ENCODE measurements at regions not wholly inside any gene's neighbourhood (a gene's known extent, or its start where the extent isn't known, plus 50 kb on each side); places are given as distances from the start of the nearest gene placed in this dataset.

DNA sequence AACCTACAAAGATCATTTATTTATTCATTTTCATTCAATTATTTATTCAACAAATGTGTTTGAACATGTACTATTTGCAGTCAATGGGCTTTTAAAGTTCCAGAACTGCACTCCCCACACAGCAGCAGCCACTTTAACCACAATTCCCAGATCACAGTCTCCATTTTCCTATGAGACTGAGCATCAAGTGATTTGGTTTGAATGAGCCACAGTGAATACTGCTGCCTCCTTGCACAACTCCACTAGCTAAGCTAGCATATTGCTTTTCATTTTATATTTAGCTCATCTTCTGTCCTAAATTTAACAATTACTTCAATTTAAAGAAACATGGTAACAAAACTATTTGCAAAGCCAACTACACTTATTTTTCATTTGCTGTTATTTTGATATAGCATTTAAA, 353.4 kb upstream of the VRK2 start:
- no peak overlapping the region for H3K27ac Mint-ChIP-seq
- H3K79me2 ChIP-seq (ENCODE audit: low read depth): no peaks in the 10 kb centered on the region
- H3K4me1 Mint-ChIP-seq: peaks cover 3% of the 10 kb centered on the region
- no peak overlapping the region for H3K4me2 ChIP-seq
- H3K27me3 Mint-ChIP-seq (ENCODE audit: insufficient read depth, low read depth): no peaks in the 10 kb centered on the region
- peaks cover 18% of the 10 kb centered on the region for H3K9me3 Mint-ChIP-seq
- no peaks in the 10 kb centered on the region for H3K9me3 ChIP-seq (ENCODE audit: low read depth)
- H3K27me3 ChIP-seq: no peaks in the 10 kb centered on the region
- peak overlapping the region; percentile 47 for H2AFZ ChIP-seq (replicated peaks)
- no peaks in the 10 kb centered on the region for H3F3A ChIP-seq (ENCODE audit: low read depth)
- no peak overlapping the region for H3K4me3 ChIP-seq
- H3K36me3 ChIP-seq: no peaks in the 10 kb centered on the region
- no peaks in the 10 kb centered on the region for H4K20me1 ChIP-seq (ENCODE audit: low read depth)
- no peak overlapping the region for H3K4me3 Mint-ChIP-seq
- TF ChIP-seq EZH2phosphoT487 (IDR thresholded peaks at IDR 0.05) (no peak), EZH2 (IDR thresholded peaks at IDR 0.05) (no peak)
- TF ChIP-seq, protein P1, sequence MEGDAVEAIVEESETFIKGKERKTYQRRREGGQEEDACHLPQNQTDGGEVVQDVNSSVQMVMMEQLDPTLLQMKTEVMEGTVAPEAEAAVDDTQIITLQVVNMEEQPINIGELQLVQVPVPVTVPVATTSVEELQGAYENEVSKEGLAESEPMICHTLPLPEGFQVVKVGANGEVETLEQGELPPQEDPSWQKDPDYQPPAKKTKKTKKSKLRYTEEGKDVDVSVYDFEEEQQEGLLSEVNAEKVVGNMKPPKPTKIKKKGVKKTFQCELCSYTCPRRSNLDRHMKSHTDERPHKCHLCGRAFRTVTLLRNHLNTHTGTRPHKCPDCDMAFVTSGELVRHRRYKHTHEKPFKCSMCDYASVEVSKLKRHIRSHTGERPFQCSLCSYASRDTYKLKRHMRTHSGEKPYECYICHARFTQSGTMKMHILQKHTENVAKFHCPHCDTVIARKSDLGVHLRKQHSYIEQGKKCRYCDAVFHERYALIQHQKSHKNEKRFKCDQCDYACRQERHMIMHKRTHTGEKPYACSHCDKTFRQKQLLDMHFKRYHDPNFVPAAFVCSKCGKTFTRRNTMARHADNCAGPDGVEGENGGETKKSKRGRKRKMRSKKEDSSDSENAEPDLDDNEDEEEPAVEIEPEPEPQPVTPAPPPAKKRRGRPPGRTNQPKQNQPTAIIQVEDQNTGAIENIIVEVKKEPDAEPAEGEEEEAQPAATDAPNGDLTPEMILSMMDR (IDR thresholded peaks at IDR 0.05): no peak
- no peak overlapping the region for H3K9ac ChIP-seq
- H3K27ac ChIP-seq: no peak overlapping the region
- no peaks in the 10 kb centered on the region for H3K4me1 ChIP-seq
- no peaks in the 10 kb centered on the region for H3K36me3 Mint-ChIP-seq
- no peak for DNase-seq (ENCODE audit: low spot score)

DNA sequence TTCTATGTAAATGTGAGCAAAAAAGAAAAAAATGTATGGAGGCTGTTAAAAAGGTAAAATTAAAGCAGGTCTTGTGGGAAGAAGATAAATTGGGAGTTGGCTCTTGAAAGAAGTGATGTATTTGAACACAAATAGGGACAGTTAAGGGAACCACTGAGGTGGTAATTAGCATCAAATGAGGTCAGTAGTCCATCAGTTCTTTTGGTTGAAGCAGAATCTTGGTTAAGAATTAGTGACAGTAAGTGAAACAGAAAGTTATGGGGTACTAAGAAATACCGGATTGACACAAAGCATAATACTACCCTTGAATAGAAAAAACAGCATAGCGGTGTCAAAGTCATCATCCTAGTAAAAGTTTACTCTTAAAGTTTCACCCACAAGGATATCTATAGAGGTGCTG, 352.6 kb upstream of the VRK2 start:
- no peak overlapping the region for H2AFZ ChIP-seq (replicated peaks)
- no peak overlapping the region for H3K27ac ChIP-seq
- no peak overlapping the region for H3K4me2 ChIP-seq
- H3K79me2 ChIP-seq (ENCODE audit: low read depth): no peaks in the 10 kb centered on the region
- no peak overlapping the region for H3K27ac Mint-ChIP-seq
- H3K27me3 ChIP-seq: no peaks in the 10 kb centered on the region
- peaks cover 1% of the 10 kb centered on the region for H3K4me1 ChIP-seq
- no peak overlapping the region for H3K4me3 Mint-ChIP-seq
- no peaks in the 10 kb centered on the region for H3K9me3 ChIP-seq (ENCODE audit: low read depth)
- H3K4me1 Mint-ChIP-seq: peaks cover 3% of the 10 kb centered on the region
- H4K20me1 ChIP-seq (ENCODE audit: low read depth): no peaks in the 10 kb centered on the region
- no peak overlapping the region for H3K4me3 ChIP-seq
- no peaks in the 10 kb centered on the region for H3F3A ChIP-seq (ENCODE audit: low read depth)
- no peaks in the 10 kb centered on the region for H3K36me3 Mint-ChIP-seq
- H3K36me3 ChIP-seq: no peaks in the 10 kb centered on the region
- peaks cover 18% of the 10 kb centered on the region for H3K9me3 Mint-ChIP-seq
- no peaks in the 10 kb centered on the region for H3K27me3 Mint-ChIP-seq (ENCODE audit: insufficient read depth, low read depth)
- no peak overlapping the region for H3K9ac ChIP-seq
- TF ChIP-seq EZH2 (IDR thresholded peaks at IDR 0.05) (no peak), EZH2phosphoT487 (IDR thresholded peaks at IDR 0.05) (no peak)
- TF ChIP-seq, protein P1 (IDR thresholded peaks at IDR 0.05): no peak
- DNase-seq (ENCODE audit: low spot score): no peak

DNA sequence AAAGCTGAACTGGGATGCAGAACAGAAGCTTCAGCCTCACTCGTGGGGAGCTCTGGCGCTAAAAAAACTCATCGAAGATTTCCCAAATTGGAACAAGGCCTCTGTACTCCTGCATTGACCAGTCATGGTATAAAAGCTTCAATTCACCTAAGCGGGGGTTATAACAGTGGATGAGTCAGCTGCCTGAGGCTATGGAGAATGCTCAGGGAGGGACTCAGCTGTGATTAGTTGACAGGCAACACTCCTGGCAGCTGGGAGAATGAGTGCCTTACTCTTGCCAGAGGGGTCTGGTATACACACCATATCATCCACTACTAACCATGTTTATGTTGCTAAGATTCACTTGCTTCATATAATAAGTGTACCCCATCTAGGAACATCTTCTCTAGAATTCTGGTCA, 350.6 kb upstream of the VRK2 start:
- no peak overlapping the region for H3K27ac Mint-ChIP-seq
- Histone ChIP-seq H3K27me3 (no peaks in the 10 kb centered on the region), H3K27ac (no peak overlapping the region), H3K9ac (no peak overlapping the region), H3K4me3 (no peak overlapping the region), H4K20me1 (ENCODE audit: low read depth) (no peaks in the 10 kb centered on the region), H3K4me1 (peaks cover 5% of the 10 kb centered on the region), H2AFZ (replicated peaks) (no peak overlapping the region), H3F3A (ENCODE audit: low read depth) (no peaks in the 10 kb centered on the region), H3K9me3 (ENCODE audit: low read depth) (no peaks in the 10 kb centered on the region), H3K36me3 (no peaks in the 10 kb centered on the region), H3K79me2 (ENCODE audit: low read depth) (no peaks in the 10 kb centered on the region), H3K4me2 (no peak overlapping the region)
- no peak for DNase-seq (ENCODE audit: low spot score)
- peaks cover 6% of the 10 kb centered on the region for H3K9me3 Mint-ChIP-seq
- H3K36me3 Mint-ChIP-seq: no peaks in the 10 kb centered on the region
- H3K4me3 Mint-ChIP-seq: no peak overlapping the region
- TF ChIP-seq, protein P1 (IDR thresholded peaks at IDR 0.05): no peak
- H3K4me1 Mint-ChIP-seq: peaks cover 5% of the 10 kb centered on the region
- no peaks in the 10 kb centered on the region for H3K27me3 Mint-ChIP-seq (ENCODE audit: insufficient read depth, low read depth)

DNA sequence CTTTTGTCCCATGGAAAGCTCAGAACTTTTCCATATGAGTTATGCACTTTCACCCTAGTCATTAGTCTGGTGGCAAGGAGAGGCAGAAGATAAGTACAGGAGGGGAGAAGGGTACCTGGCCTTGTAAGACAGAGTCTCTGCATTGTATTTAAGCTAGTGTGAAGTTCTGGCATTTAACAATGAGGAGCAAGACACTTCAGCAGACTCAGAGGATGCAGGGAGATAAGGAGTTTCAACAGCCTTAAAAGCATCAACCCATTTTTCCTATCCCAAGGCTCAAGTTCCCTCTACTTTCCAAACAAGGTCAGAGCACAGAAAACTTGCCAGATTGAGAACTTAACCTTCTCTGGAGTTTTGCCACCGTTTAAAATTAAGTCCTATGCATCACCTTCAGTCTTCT, 348.2 kb upstream of the VRK2 start:
- TF ChIP-seq EZH2 (IDR thresholded peaks at IDR 0.05) (no peak), EZH2phosphoT487 (IDR thresholded peaks at IDR 0.05) (no peak)
- TF ChIP-seq, protein P1 (IDR thresholded peaks at IDR 0.05): no peak
- no peaks in the 10 kb centered on the region for H3K36me3 Mint-ChIP-seq
- Histone ChIP-seq H3K27me3 (no peaks in the 10 kb centered on the region), H3K4me2 (no peak overlapping the region), H3K27ac (no peak overlapping the region), H4K20me1 (ENCODE audit: low read depth) (no peaks in the 10 kb centered on the region), H3K36me3 (no peaks in the 10 kb centered on the region), H3K4me1 (peaks cover 5% of the 10 kb centered on the region), H3F3A (ENCODE audit: low read depth) (no peaks in the 10 kb centered on the region), H3K4me3 (no peak overlapping the region), H3K9me3 (ENCODE audit: low read depth) (no peaks in the 10 kb centered on the region), H2AFZ (replicated peaks) (no peak overlapping the region), H3K79me2 (ENCODE audit: low read depth) (no peaks in the 10 kb centered on the region), H3K9ac (no peak overlapping the region)
- H3K27me3 Mint-ChIP-seq (ENCODE audit: insufficient read depth, low read depth): peaks cover 2% of the 10 kb centered on the region
- peaks cover 10% of the 10 kb centered on the region for H3K4me1 Mint-ChIP-seq
- no peak for DNase-seq (ENCODE audit: low spot score)
- no peak overlapping the region for H3K27ac Mint-ChIP-seq
- no peak overlapping the region for H3K4me3 Mint-ChIP-seq
- no peaks in the 10 kb centered on the region for H3K9me3 Mint-ChIP-seq
